Neural cell (in vitro differentiated cells): ENCODE measurements at regions not wholly inside any gene's neighbourhood (a gene's known extent, or its start where the extent isn't known, plus 50 kb on each side); places are given as distances from the start of the nearest gene placed in this dataset.
"Not testable (repeated sequence)": the region's sequence is repeated elsewhere in the genome, so short reads cannot be mapped to it uniquely, and the experiment has no call there.

Experiments used
- EP300 ChIP-seq: fragments of 450-650 bp; conservative IDR thresholded peaks from 2 replicates; pipeline ENCODE4 v1.6.1; 2014; ENCODE audit warnings: antibody characterized with exemption, mild to moderate bottlenecking, moderate library complexity; ENCODE audit not compliant: poor library complexity, severe bottlenecking
- EZH2 ChIP-seq: fragments of 200-600, 300-800 bp; shearing (Covaris generic), sonication (generic); IDR thresholded peaks from 2 replicates; pipeline ENCODE4 v1.6.1; 2014; ENCODE audit warnings: antibody characterized with exemption, low read length, borderline replicate concordance, mild to moderate bottlenecking; ENCODE audit not compliant: insufficient read depth, poor library complexity, severe bottlenecking
- POLR2AphosphoS5 ChIP-seq: IDR thresholded peaks from 2 replicates; pipeline ENCODE4 v1.6.1; 2012
- SMC3 ChIP-seq: fragments of 450-650 bp; conservative IDR thresholded peaks from 2 replicates; pipeline ENCODE4 v1.6.1; 2014; ENCODE audit warnings: antibody characterized with exemption, mild to moderate bottlenecking, moderate library complexity; ENCODE audit not compliant: poor library complexity
- TAF1 ChIP-seq: IDR thresholded peaks from 2 replicates; pipeline ENCODE4 v1.6.1; 2012; ENCODE audit warnings: low read depth
- TF ChIP-seq, protein P1 (sequence below): fragments of 450-650 bp; IDR thresholded peaks from 2 replicates; pipeline ENCODE4 v1.5.1; 2014; ENCODE audit warnings: antibody characterized with exemption, mild to moderate bottlenecking, moderate library complexity; ENCODE audit not compliant: poor library complexity, severe bottlenecking

DNA sequence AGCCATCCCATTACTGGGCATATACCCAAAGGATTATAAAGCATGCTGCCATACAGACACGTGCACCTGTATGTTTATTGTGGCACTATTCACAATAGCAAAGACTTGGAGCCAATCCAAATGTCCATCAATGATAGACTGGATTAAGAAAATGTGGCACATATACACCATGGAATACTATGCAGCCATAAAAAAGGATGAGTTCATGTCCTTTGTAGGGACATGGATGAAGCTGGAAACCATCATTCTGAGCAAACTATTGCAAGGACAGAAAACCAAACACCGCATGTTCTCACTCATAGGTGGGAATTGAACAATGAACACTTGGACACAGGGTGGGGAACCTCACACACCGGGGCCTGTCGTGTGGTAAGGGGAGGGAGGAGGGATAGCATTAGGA is 233.4 kb upstream of the PIK3R1 start:
- TF ChIP-seq, protein P1, sequence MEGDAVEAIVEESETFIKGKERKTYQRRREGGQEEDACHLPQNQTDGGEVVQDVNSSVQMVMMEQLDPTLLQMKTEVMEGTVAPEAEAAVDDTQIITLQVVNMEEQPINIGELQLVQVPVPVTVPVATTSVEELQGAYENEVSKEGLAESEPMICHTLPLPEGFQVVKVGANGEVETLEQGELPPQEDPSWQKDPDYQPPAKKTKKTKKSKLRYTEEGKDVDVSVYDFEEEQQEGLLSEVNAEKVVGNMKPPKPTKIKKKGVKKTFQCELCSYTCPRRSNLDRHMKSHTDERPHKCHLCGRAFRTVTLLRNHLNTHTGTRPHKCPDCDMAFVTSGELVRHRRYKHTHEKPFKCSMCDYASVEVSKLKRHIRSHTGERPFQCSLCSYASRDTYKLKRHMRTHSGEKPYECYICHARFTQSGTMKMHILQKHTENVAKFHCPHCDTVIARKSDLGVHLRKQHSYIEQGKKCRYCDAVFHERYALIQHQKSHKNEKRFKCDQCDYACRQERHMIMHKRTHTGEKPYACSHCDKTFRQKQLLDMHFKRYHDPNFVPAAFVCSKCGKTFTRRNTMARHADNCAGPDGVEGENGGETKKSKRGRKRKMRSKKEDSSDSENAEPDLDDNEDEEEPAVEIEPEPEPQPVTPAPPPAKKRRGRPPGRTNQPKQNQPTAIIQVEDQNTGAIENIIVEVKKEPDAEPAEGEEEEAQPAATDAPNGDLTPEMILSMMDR = not testable (repeated sequence)
- TF ChIP-seq EZH2, POLR2AphosphoS5, EP300, SMC3, TAF1: not testable (repeated sequence)
